ENCODE measurements at regions not wholly inside any gene's neighbourhood (a gene's known extent, or its start where the extent isn't known, plus 50 kb on each side); places are given as distances from the start of the nearest gene placed in this dataset.

GRCh38 chr6:112749673-112750072 lies 402.5 kb downstream of the RFPL4B start:
- no peak for TF ChIP-seq CTCF (IDR thresholded peaks at IDR 0.05; ENCODE audit: low read length)
- TF ChIP-seq EZH2phosphoT487 (IDR thresholded peaks at IDR 0.05; ENCODE audit: low read length), result no peak
- TF ChIP-seq EZH2 (optimal IDR thresholded peaks at IDR 0.05; ENCODE audit: low read depth, low read length), result no peak

All from MM.1S (cell line).